ENCODE measurements at regions not wholly inside any gene's neighbourhood (a gene's known extent, or its start where the extent isn't known, plus 50 kb on each side); places are given as distances from the start of the nearest gene placed in this dataset.
"Not testable (repeated sequence)": the region's sequence is repeated elsewhere in the genome, so short reads cannot be mapped to it uniquely, and the experiment has no call there.

DNA sequence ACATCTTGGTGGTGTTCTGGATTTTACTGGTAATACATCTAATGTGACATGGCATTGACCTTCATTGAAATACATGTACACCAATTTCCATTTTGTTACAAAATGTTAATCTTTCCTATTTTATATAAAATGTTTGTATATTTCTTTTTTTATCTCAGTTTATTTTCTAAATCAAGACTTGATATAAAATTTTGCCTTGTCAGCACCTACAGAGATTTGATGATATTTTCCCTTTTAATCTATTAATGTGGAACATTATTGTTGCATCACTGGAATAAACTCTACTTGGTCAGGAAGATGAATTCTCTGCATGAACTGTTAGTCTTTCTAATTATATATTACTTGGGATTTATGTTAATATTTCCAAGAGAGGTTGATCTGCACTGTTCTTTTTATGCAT, 294.0 kb upstream of the ETAA1 start:
- TF ChIP-seq, protein P1, sequence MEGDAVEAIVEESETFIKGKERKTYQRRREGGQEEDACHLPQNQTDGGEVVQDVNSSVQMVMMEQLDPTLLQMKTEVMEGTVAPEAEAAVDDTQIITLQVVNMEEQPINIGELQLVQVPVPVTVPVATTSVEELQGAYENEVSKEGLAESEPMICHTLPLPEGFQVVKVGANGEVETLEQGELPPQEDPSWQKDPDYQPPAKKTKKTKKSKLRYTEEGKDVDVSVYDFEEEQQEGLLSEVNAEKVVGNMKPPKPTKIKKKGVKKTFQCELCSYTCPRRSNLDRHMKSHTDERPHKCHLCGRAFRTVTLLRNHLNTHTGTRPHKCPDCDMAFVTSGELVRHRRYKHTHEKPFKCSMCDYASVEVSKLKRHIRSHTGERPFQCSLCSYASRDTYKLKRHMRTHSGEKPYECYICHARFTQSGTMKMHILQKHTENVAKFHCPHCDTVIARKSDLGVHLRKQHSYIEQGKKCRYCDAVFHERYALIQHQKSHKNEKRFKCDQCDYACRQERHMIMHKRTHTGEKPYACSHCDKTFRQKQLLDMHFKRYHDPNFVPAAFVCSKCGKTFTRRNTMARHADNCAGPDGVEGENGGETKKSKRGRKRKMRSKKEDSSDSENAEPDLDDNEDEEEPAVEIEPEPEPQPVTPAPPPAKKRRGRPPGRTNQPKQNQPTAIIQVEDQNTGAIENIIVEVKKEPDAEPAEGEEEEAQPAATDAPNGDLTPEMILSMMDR (IDR thresholded peaks at IDR 0.05) = no peak
- DNase-seq (ENCODE audit: low spot score) (no peak), ATAC-seq (ENCODE audit: low FRiP score) (no peak)

DNA sequence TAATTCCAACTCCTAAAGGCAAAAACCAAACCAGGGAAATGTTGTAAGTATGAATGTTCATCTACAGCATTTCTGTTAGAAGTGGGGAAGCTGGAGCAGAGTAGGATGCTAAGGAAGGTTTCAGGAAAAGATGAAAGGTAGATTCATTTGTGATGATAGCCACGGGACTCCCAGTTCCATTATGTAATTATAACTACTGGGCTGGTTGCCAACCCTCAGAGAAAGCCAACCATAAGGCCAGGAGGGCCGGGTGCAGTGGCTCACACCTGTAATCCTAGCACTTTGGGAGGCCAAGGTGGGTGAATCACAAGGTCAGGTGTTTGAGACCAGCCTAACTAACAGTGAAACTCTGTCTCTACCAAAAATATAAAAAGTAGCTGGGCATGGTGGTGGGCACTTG, 288.9 kb upstream of the ETAA1 start:
- DNase-seq (ENCODE audit: low spot score) = no peak
- TF ChIP-seq, protein P1 (IDR thresholded peaks at IDR 0.05) = no peak
- no peak for ATAC-seq (ENCODE audit: low FRiP score)

DNA sequence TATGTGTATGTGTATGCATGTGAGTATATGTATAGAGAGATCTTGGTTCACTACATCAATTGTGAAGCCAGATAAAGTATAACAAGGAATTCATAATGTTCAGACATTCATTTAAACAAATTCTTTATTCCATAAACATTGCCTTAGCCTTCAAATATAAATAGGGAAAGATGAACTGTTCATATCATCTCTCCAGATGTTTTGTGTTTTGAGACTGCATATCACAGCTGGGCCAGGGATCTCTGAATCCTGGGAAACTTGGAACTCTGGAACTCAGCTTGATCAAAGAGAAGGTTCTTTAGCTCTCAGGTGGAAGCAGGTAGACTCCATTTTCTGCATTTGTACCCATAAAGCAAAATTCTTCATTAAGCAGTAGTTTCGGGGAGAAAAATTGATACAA, 272.6 kb upstream of the ETAA1 start:
- TF ChIP-seq, protein P1 (IDR thresholded peaks at IDR 0.05) = no peak
- ATAC-seq (ENCODE audit: low FRiP score) = no peak
- no peak for DNase-seq (ENCODE audit: low spot score)

DNA sequence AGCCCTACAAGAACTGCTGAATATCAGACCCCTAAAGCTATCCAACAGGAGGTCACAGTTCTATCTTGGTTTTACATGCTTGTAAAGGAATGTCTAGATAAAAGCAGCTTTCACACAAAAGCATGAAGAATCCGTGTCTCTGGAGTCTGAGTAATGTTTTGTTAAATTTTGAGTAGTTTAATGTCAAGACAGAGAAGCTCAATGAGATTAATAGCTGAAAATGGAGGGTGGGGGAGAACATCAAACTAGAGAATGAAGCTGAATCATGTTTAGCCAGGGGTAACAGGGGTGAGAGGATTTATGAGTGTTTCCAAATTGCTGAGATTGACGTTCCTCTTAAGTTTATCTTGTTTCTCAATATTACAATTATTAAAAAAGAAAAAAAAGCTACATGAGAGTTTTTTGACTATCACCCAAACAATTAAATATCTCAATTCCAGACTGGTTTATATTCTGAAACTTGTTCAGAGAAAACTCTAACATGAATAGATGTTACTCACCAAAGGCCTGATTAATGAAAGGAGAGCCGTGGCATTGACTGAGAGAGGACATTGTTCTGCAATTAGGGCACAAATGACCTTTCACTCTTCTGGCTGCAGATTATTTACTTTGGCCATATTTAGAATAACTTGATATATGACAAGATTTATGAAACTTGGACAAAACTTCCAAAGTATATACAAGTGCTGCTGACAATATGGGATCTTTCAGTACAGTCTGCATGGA, 266.4 kb upstream of the ETAA1 start:
- ATAC-seq (ENCODE audit: low FRiP score) = peak; percentile 79
- DNase-seq (ENCODE audit: low spot score) = no peak
- TF ChIP-seq, protein P1 (IDR thresholded peaks at IDR 0.05) = no peak

DNA sequence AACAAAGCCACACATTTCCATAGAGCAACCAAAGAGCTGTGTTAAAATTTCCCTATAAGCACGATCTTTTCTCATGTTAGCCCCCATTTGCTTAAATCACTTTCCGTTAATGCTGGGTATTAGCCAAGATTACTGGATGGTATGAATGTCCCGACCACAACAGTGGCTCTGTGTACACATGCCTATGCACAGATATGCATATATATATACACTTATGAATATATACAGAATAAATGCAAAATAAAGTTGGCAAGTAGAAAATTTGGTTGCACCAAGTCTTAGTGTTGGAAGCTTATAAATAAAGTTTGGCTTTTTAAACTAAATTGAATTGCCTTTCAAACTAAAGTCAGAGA, 265.9 kb upstream of the ETAA1 start:
- TF ChIP-seq, protein P1 (IDR thresholded peaks at IDR 0.05) = no peak
- no peak for DNase-seq (ENCODE audit: low spot score)
- ATAC-seq (ENCODE audit: low FRiP score) = no peak

DNA sequence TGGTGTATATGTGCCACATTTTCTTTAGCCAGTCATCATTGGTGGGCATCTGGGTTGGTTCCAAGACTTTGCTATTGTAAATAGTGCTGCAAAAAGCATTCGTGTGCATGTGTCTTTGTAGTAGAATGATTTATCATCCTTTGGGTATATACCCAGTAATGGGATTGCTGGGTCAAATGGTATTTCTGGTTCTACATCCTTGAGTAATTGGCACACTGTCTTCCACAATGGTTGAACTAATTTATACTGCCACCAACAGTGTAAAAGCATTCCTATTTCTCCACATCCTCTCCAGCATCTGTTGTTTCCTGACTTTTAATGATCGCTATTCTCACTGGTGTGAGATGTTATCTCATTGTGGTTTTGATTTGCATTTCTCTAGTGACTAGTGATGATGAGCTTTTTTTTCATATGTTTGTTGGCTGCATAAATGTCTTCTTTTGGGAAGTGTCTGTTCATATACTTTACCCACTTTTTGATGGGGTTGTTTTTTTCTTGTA, 264.6 kb upstream of the ETAA1 start:
- not testable (repeated sequence) for DNase-seq (ENCODE audit: low spot score); ATAC-seq (ENCODE audit: low FRiP score)

DNA sequence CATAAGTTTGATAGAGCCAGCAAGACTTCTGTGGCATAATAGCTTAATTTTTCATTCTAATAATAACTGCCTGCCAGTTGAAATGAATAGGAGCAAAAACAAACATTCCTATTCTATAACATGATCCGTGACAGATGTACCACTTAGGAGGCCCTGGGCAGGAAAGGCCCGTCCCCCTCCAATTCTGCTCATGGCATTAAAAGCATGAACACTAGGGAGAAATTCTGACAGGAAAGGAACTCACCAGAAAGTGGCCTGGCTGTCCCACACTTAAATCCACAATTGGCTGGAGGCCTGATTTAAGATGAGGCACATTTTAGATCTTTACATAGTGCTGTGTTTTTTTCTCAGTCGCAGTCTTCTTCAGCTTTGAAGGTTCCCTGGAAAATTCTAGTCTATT, 261.9 kb upstream of the ETAA1 start:
- DNase-seq (ENCODE audit: low spot score) (no peak), ATAC-seq (ENCODE audit: low FRiP score) (no peak)
- TF ChIP-seq, protein P1 (IDR thresholded peaks at IDR 0.05) = no peak
